Glutamatergic neuron (in vitro differentiated cells): ENCODE measurements at regions not wholly inside any gene's neighbourhood (a gene's known extent, or its start where the extent isn't known, plus 50 kb on each side); places are given as distances from the start of the nearest gene placed in this dataset.
A peak's percentile ranks its signal among the peaks of the same experiment; 100 is the strongest.

ENCODE experiments used
- DNase-seq: peaks from one replicate; pipeline ENCODE4 v3.0.0; 2022
- H3K27ac Mint-ChIP-seq: one replicate; pipeline ENCODE4 v1.8.0; 2020; ENCODE audit warnings: mild to moderate bottlenecking, mixed read lengths, inconsistent platforms; ENCODE audit not compliant: unreplicated experiment
- H3K27me3 Mint-ChIP-seq: one replicate; pipeline ENCODE4 v1.8.0; 2020; ENCODE audit warnings: mild to moderate bottlenecking, moderate library complexity, mixed read lengths, inconsistent platforms; ENCODE audit not compliant: unreplicated experiment
- H3K36me3 Mint-ChIP-seq: one replicate; pipeline ENCODE4 v1.8.0; 2020; ENCODE audit warnings: mild to moderate bottlenecking, mixed read lengths, inconsistent platforms; ENCODE audit not compliant: unreplicated experiment
- H3K4me1 Mint-ChIP-seq: one replicate; pipeline ENCODE4 v1.8.0; 2020; ENCODE audit warnings: mild to moderate bottlenecking, low read depth, mixed read lengths, inconsistent platforms; ENCODE audit not compliant: unreplicated experiment
- H3K4me3 Mint-ChIP-seq: one replicate; pipeline ENCODE4 v1.8.0; 2020; ENCODE audit warnings: mild to moderate bottlenecking, mixed read lengths, inconsistent platforms; ENCODE audit not compliant: unreplicated experiment
- H3K9me3 Mint-ChIP-seq: one replicate; pipeline ENCODE4 v1.8.0; 2020; ENCODE audit warnings: mild to moderate bottlenecking, moderate library complexity, mixed read lengths, inconsistent platforms; ENCODE audit not compliant: unreplicated experiment
- CTCF ChIP-seq: fragments of 200-600 bp; sonication (generic); IDR thresholded peaks from one replicate; pipeline ENCODE4 v1.5.0; 2021; ENCODE audit not compliant: partially characterized antibody, unreplicated experiment

DNA sequence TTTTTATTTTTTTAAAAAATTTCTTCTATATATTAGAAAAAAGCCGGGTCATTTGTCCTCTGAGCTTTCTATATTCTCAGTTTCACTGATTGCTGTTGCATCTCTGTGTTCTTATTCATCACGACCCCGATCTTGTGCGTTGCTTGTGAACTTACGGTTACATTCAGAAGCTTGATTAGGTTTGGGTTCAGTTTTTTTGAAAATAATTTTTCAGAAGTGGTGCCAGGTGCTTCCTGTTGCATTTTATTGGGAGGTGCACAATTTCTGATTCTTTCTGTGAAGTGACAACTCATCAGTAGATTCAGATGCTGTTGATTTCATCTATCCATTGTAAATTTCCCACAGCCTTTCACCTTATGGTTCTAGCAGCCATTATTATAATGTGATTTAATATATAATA lies 147.3 kb downstream of the INHBB start:
- H3K36me3 Mint-ChIP-seq: no peaks in the 10 kb centered on the region
- peaks cover 4% of the 10 kb centered on the region for H3K4me1 Mint-ChIP-seq
- H3K27me3 Mint-ChIP-seq: peaks cover 4% of the 10 kb centered on the region
- DNase-seq: no peak
- H3K4me3 Mint-ChIP-seq: no peak overlapping the region
- H3K27ac Mint-ChIP-seq: no peak overlapping the region
- TF ChIP-seq CTCF: no peak
- peaks cover 3% of the 10 kb centered on the region for H3K9me3 Mint-ChIP-seq

- Mint-ChIP-seq H3K27me3 (peaks cover 4% of the 10 kb centered on the region), H3K4me1 (peaks cover 4% of the 10 kb centered on the region), H3K9me3 (peaks cover 1% of the 10 kb centered on the region), H3K36me3 (no peaks in the 10 kb centered on the region), H3K4me3 (no peak overlapping the region), H3K27ac (no peak overlapping the region)
- no peak for TF ChIP-seq CTCF
- DNase-seq: no peak
These were observed 148.5 kb downstream of the INHBB start for GRCh38 chr2:120494446-120494845.

DNA sequence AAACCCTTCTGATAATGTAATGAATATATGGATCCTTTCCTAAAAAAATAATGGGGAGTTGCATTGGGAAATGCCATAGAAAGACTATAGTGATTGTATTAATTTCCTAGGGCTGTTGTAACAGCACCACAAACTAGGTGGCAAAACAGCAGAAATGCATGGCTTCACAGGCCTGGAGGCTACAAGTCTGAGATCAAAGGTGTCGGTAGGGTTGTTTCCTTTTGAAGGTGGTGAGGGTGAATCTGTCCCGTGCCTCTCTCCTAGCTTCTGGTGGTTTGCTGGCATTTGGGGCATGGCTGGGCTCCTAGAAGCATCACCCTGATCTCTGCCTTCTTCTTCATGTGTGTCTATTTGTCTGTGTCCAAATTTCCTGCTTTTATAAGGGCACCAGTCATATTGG lies 149.7 kb downstream of the INHBB start:
- Mint-ChIP-seq H3K27ac (no peak overlapping the region), H3K9me3 (peaks cover 1% of the 10 kb centered on the region), H3K4me3 (no peak overlapping the region), H3K27me3 (peaks cover 4% of the 10 kb centered on the region), H3K36me3 (no peaks in the 10 kb centered on the region), H3K4me1 (peaks cover 4% of the 10 kb centered on the region)
- no peak for DNase-seq
- TF ChIP-seq CTCF: no peak

DNA sequence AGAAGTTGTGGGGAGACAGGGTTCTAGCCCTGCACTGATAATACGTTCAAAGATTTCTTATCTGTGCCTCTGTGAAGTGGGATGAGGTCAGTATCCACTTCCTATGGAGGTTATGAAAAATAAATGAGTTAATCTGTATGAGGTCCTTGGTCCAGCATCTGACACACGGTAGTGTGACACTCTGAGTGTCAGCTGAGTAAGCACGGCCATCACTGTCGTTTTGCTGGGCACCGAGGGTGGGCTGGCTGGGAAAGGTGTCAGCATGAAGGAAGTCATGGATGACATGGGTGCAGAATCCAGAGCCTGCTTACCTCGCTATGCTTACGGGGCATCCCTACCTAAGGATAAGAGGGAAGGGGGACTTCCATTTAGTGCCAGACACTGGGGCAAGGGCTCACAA lies 150.3 kb downstream of the INHBB start:
- Mint-ChIP-seq H3K27me3 (peaks cover 3% of the 10 kb centered on the region), H3K9me3 (peaks cover 1% of the 10 kb centered on the region)
- TF ChIP-seq CTCF: no peak

GRCh38 chr2:120496759-120497158 lies 150.8 kb downstream of the INHBB start:
- no peaks in the 10 kb centered on the region for H3K36me3 Mint-ChIP-seq
- H3K9me3 Mint-ChIP-seq: peaks cover 1% of the 10 kb centered on the region
- H3K4me3 Mint-ChIP-seq: no peak overlapping the region
- no peak overlapping the region for H3K27ac Mint-ChIP-seq
- H3K4me1 Mint-ChIP-seq: peaks cover 4% of the 10 kb centered on the region
- peaks cover 3% of the 10 kb centered on the region for H3K27me3 Mint-ChIP-seq
- no peak for TF ChIP-seq CTCF
- peak; percentile 3 for DNase-seq

More for the DNA sequence above, 150.3 kb downstream of the INHBB start:
- no peak overlapping the region for H3K4me3 Mint-ChIP-seq
- no peak for DNase-seq
- peaks cover 4% of the 10 kb centered on the region for H3K4me1 Mint-ChIP-seq
- no peak overlapping the region for H3K27ac Mint-ChIP-seq
- no peaks in the 10 kb centered on the region for H3K36me3 Mint-ChIP-seq
